ENCODE measurements at regions not wholly inside any gene's neighbourhood (a gene's known extent, or its start where the extent isn't known, plus 50 kb on each side); places are given as distances from the start of the nearest gene placed in this dataset.

GRCh38 chr13:111456452-111457230 is 136.2 kb downstream of the TEX29 start:
- DNase-seq: no peak

DNA sequence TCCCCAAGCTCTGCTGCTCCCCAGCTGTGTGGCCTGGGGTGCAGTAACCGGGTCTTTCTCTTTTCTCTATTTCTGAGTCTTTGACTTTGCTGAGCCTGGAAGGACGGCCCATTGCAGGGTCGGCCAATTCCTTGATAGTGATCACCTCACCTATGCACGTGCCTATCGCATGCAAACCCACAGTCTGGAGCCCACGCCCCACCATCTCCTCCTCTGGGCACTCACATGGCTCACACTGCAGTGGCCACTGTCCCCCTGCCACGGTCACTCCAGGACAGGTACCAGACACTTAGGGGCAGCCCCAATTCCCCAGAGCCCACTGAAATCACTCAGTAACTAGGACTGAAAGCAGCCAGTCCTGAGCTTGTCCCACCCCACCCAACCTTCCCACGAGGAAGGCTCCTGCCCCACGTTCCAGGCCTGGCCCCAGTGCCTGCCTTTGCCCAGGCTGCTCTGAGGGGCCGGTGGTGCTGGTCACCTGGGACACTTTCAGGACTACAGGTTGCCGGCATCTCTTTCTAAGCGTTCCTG is 137.6 kb downstream of the TEX29 start:
- no peak for DNase-seq

DNA sequence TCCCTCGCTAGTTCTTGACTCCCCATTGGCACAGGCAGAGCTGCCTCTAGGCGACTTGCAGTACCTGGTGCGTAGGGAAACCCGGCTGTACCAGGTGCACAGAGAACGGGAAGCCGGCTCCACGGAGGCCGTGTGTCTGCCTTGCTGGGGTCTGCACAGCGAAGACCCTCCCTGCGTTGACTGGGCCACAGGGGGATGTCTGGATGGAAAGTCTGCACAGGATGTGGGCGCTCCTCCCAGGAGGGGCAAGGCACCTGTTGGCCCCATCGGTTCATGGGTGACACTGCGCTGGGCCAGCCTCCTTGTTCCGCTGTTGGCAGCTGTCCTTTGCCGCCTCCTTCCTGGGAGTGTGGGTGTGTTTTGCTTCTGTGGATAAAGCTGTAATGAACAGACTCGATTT is 138.3 kb downstream of the TEX29 start:
- DNase-seq: no peak

DNA sequence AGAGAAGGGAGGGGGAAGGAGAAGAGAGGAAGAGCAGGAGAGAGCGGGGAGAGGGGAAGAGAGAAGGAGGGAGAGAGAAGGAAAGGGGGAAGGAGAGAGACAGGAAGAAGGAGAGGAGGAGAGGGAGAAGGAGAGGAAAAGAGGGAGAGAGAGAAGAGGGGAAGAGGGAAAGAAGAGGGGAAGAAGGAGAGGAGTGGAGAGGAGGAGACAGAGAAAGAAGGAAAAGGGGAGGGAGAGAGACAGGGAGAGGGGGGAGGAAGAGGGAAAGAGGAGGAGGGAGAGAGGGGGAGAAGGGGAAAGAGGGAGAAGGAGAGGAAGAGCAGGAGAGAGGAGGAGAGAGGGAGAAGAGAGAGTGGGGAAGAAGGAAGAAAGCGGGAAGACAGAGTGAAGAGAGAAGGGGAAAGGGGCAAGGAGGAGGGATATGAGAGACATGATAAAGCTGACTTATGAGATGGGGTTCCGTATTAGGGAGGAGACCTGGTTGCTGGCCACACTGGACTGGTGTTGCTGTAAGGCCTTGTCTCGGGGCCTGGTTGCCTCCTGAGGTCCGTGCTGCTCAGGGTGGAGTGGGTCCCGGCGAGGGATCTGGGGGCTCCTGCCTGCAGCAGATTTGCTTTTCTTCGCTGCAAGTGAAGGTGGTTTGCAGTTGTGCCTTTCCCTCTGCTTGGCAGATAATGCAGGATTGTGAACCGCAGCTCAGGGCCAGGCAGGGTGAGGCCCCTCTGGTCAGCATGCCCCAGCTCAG is 139.5 kb downstream of the TEX29 start:
- no peak for DNase-seq

DNA sequence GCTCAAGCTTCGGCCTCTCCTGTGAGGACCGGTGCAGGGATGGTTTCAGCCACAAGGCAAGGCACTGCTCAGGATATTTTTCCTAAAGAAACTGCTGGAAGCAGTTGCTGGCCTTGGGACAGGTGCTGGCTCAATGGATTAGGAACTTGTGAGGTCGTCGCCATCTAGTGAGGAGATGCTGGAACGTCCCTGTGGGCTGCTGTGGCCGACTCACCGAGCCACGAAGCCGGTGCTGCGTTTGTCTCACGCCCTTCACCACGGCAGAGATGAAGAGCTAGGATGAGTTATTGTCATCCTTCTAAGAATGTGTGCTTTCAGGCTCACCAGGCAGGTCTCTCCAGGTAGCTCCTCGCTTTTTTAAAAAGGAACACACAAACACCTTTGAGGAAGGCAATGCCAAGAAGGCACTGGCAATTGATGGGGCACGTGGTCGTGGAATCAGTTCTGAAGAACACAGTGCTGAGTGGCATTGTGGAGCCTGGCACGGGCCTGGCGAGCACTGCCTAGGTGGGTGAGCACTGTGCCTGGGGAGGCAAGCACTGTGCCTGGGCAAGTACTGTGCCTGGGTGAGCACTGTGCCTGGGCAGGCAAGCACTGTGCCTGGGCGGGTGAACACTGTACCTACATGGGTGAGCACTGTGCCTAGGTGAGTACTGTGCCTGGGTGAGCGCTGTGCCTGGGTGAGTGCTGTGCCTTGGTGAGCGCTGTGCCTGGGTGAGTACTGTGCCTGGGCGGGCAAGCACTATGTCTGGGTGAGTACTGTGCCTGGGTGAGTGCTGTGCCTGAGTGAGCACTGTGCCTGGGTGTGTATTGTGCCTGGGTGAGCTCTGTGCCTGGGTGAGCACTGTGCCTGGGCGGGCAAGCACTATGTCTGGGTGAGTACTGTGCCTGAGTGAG is 140.4 kb downstream of the TEX29 start:
- DNase-seq: no peak

DNA sequence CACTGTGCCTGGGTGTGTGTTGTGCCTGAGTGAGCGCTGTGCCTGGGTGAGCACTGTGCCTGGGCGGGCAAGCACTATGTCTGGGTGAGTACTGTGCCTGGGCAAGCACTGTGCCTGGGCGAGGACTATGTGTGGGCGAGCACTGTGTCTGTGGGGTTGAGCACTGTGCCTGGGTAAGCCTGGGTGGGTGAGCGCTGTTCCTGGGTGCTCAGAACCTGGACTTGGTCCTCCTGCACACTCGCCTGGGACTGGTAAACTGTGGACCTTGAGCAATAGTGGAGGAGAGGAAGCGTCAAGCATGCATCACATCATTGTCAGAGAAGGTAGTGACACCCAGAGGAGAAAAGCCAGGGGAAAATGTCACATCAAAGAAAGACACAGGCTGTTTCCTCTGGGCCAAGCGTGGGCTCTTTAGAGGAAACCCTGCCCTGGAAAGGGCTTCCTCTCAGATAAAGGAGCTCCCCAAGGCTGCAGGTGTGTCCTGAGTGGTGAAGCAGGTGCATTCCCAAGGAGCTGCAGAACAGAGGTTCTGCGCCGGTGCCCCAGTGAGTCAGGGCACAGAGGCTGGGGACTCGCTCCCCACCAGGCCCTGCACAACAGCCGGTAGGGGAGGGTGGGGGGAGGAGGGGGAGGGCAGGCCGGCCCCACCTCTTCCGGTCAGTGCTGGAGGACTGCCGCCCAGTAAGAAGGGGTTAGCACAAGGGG is 141.2 kb downstream of the TEX29 start:
- no peak for DNase-seq

- no peak for DNase-seq
Observed at GRCh38 chr13:111462221-111462764, 141.9 kb downstream of the TEX29 start.

GRCh38 chr13:111462944-111463343 is 142.5 kb downstream of the TEX29 start:
- DNase-seq: no peak

GRCh38 chr13:111467111-111467890 is 146.9 kb downstream of the TEX29 start:
- no peak for DNase-seq

GRCh38 chr13:111468037-111468959 is 147.9 kb downstream of the TEX29 start:
- no peak for DNase-seq

GRCh38 chr13:111469450-111469849 is 149.0 kb downstream of the TEX29 start:
- no peak for DNase-seq

DNA sequence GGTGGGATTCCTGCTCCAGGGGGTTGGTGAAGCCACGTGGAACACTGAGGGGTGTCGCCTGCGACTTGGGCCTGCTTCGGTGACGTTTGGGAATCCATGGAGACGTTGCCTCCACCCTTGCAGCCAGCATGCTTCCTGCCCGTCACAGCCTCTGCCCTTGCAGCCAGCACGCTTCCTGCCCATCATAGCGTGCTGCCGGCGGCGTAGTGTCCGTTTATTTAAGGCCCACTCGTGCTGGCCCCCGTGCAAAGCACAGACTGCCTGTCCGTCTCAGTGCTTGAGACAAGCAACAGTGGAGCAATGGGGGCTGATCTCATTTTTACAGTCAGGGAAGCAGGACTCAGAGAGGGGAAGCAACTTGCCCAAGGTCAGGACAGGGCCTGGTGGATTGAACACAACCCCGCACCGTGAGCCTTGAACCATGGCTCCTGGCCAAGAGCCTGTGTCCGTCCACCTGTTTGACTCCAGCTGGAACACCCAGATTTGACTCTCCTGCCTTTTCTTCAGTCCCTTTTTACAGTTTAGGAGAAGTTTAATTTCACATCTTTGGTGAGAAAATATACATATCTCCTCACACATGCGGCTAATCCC is 149.6 kb downstream of the TEX29 start:
- DNase-seq: no peak

DNA sequence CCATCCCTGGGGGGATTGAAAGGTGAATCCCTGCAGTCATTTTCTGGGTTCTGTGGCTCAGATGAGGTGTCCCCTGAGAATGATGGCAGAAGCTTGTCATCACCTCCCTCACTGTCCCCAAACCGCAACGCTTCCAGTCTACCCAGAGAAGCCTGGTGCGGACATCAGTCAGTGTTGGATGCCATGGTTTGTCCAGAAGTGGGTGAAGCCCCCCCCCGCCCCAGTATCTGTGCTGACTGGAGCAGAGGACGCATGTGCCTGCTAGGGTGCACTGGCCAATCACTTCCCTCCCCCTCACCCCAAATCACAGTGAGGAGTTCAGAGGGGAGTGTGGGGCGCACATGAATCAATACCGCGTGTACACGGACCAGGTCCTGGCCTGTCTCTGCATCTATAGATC is 150.5 kb downstream of the TEX29 start:
- DNase-seq: no peak

GRCh38 chr13:111472083-111472482 is 151.6 kb downstream of the TEX29 start:
- no peak for DNase-seq

DNA sequence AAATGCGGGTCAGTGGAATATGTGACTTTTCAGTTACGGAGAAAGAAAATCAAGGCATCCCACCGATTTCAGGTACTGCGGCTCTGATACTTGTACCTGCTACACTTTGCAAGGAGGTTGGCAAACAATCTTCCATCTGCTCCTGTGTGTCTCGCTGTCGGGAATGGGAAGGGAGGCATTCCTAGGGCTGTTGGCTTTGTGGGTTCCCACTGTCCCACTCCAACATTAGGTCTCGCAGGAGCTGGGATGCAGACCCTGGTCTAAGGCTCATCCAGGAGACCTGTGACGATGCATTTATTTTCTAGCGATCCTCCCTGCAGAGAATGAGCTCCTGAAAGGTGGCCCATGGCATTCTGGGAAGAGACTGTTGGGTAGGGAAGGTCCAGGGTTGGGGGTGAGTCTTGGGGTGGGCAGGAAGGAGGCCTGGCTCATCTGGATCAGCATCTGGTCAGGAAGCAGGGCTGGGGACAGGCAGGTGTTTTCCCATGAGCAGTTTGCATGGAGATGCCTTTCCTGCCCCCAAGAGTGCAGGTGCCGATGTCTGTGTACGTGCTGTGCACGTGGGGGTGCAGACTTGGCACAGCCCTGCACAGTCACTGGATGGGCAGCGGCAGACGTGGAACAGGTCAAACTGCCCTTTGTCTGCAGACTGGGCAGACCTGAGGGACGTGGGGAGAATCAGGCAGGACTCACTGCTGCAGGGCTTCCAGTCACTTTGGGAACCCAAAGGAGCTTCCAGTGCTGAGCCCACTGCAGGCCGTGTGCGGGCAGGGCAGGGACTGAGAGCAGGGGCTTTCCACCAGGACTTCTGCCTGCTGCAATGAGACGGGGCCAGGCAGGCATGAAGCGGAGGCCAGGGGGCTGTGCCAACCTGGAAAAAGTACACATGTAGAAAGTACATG is 152.4 kb downstream of the TEX29 start:
- no peak for DNase-seq

GRCh38 chr13:111474136-111475002 is 153.9 kb downstream of the TEX29 start:
- DNase-seq: peak; percentile 18

GRCh38 chr13:111475488-111475887 is 155.0 kb downstream of the TEX29 start:
- DNase-seq: no peak

- no peak for DNase-seq
Observed at GRCh38 chr13:111476197-111476596, 155.8 kb downstream of the TEX29 start.
